Stimulated activated CD4-positive, alpha-beta T cell treated with anti-CD3 and anti-CD28 coated beads, Interleukin-15, amount 100 ng/mL, for 48 hours (primary cell): ENCODE measurements at regions not wholly inside any gene's neighbourhood (a gene's known extent, or its start where the extent isn't known, plus 50 kb on each side); places are given as distances from the start of the nearest gene placed in this dataset.

ENCODE experiments used
- DNase-seq, 2 donors: peaks; one replicate each; pipeline ENCODE4 v3.0.0-alpha.2; 2020; ENCODE audit warnings: low read depth in 2 of 2

DNA sequence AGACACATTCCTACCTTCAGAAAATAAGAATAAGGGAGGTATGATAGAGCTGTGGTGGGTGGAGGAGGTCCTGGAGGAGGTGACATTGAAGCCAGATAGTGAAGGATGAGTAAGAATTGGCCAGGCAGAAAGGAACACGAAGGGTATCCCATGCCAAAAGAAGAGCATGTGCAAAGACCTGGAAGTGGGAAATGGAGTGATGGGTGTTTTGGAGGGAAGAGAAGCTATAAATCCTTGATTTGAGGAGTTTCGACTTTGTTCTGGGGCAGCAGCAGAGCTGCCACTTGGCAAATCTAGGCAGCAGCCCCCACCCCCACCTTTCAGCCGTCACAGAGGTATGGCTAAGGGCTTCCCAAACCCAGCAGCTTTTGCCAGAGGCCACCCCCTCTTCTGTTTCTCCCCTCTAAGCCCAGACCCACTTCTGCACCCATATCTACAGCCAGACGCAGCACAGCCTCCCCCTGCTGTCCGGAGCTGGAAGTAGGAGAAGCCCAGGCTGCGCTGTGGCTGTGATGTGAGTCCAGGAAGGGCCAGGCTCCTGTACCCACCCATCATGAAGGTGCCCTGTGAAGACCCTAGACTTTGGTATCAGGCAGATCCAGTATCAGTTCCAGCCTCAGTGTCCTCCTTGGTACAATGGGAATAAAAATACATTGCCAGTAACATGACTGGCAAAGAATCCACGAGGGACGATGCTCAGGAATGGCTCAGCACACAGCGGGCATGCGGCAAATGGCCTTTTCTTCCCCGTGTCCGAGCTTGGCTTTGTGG, 188.7 kb upstream of the LINGO1 start:
- peak in 1 of 2 donors; percentile 36 for DNase-seq

- no peak for DNase-seq
Observed at GRCh38 chr15:77819851-77820728, 187.4 kb upstream of the LINGO1 start.

- DNase-seq = no peak
Observed at GRCh38 chr15:77819048-77819850, 186.5 kb upstream of the LINGO1 start.

DNA sequence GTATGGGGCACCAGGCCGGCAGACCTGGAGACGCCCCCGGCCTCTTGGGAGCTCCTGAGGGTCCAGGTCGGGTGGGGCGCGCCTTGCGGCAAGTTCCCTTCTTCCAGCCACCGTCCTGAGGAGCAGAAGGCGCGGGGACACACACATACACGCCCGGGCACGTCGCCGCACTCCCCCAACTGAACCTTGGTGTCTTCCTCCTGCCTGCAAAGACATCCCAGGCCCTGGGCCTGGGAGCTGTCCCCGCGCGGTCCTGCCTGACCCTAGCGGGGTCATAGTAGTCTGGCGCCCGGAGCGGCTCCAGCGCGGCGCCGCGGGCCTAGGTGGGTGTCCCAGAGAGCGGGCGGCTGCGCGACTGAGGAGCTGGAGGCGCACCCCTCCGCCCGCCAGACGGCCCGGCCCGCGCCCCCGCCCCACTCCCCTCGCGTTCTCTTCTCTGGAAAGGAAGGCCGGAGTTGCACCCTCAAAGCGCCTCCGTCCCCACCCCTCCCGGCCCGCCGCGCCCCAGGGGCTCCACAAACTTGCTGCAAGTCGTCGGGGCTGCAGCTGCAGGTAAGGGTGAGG, 185.9 kb upstream of the LINGO1 start:
- no peak for DNase-seq

DNA sequence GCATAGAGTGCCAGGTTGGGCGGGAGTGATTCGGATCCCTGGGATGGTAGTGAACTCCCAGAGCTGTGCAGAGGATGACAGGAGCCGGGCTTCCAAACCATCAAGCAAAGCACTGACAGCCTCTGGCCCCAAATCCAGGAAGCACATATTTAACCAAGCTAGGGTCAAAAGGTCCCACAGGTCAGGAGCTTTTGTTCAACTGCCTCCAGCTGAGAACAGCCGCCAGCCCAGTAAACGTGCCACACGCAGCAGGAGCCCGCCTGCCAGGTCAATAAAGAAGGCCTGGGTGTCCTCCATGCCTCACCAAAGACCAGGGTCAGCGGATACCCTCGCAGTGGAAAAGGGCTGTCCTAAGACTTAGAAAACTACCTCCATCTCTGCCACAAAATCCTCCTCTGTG, 184.7 kb upstream of the LINGO1 start:
- no peak for DNase-seq

GRCh38 chr15:77816983-77817382, 184.3 kb upstream of the LINGO1 start:
- DNase-seq = no peak

GRCh38 chr15:77815015-77815414, 182.3 kb upstream of the LINGO1 start:
- DNase-seq = no peak

DNA sequence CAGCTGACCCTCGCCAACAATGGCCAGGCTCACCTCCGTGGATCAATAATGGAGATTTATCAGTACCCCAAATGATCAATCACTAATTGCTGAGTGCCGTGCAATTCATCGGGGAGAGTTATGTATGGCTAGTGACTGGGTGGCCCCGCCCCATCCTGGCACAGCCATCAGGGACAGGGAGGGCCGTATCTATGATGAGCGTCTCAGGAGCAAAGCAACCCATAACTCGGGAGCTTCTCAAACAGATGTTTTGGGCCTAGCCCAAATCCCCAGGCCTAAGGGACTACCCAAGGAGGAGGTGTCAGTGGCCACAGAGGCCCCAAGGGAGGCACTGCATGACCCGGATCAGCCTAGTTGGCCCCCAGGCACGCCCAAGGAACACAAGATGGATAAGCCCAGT, 180.0 kb upstream of the LINGO1 start:
- no peak for DNase-seq

DNA sequence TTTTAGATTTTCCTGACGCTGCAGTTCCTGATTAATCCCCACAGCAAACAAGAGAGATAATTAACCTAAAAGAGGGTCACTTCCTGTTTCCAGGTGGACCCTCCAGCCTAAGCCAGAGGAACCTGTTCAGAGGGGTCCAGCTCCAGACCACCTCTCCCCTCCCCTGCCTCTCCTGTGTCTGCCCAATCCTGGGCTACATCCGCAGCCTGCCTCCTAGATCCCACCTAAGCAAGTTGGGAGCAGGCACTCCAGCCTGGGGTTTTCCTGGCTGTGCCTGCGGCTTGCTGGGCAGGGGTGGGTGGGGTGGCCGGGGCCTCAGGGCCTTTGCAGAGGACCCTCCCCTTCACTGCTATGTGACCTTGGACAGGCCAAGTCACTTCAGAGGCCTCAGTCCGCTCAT, 178.6 kb upstream of the LINGO1 start:
- DNase-seq = no peak

DNA sequence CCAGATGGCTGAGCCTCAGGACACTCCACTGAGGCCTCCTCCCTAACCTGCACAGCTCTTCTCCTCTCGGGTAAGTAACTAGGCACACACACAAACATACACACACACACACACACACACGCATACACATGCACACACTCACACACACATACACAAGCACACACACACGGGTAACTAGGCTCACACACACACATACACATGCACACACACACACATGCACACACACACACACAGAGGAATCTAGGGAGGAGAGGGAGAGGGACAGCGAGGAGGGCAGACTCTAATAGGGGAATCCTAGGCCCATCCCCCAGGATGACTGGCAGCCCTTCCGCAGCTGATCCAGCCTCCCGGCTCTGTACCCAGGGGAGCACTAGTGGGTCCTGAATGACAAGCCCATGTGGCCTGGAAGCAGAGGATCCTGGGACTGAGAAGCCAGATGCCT, 177.4 kb upstream of the LINGO1 start:
- no peak for DNase-seq

GRCh38 chr15:77808581-77809177, 176.0 kb upstream of the LINGO1 start:
- no peak for DNase-seq

DNA sequence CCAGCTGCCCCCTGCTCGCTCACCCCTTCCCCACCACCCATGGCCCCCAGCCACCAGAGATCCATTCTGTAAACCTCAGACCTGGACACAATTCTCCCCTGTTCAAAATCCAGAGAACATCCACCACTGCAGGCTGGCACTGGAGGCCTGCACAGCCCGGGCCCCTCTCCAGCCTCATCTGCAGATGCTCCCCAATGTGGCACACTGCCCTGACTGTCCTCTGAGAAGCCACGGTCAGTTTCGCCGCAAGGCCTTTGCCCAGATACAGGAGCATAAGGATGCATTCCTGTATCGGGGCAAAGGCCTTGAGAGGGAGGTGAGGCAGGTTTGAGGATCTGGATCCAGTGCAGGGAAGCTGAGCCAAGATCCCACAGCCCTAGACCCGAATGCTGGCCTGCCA, 175.4 kb upstream of the LINGO1 start:
- DNase-seq = no peak

DNA sequence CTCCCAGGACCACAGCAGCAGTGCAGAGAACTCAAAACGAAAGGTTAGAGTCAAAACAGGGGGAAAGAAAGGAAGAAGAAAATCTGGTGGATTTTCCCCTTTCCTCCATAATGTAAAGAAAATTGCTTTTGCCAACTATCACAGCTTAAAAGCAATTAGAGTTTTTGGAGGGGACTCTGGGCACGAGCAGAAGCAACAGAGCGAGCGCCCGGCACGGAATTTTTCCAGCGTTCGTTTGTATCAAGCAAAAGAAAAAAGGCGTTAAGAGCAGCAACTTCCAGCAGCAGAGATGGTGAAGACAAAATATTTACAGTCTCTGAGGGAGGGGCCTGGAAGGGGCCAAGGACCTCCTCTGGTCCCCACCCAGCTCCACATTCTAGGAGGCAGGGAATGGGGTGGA, 174.9 kb upstream of the LINGO1 start:
- no peak for DNase-seq

GRCh38 chr15:77807115-77807514, 174.4 kb upstream of the LINGO1 start:
- no peak for DNase-seq

GRCh38 chr15:77804210-77804609, 171.5 kb upstream of the LINGO1 start:
- no peak for DNase-seq

GRCh38 chr15:77803487-77803886, 170.8 kb upstream of the LINGO1 start:
- DNase-seq = no peak

GRCh38 chr15:77800305-77800704, 167.6 kb upstream of the LINGO1 start:
- DNase-seq = no peak

DNA sequence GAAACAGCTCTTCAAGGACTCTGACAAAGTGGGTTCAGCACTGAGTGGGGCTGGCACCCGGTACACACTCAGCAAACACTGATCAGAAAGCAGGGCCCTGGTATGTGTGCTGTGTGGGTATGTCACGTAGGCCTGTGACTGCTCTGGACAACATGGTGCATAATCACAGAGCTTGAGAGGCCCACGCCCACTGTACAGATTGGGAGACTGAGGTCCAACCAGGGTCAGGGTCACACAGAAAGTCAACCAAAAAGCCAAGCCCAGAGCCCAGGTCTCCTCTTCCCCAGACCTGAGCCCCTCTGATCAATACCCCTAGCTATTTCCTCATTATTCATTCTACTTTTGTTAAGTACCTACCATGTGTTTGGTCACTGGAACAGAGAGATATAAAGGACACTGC, 166.1 kb upstream of the LINGO1 start:
- no peak for DNase-seq

- DNase-seq = no peak
Observed at GRCh38 chr15:77798151-77798835, 165.6 kb upstream of the LINGO1 start.

DNA sequence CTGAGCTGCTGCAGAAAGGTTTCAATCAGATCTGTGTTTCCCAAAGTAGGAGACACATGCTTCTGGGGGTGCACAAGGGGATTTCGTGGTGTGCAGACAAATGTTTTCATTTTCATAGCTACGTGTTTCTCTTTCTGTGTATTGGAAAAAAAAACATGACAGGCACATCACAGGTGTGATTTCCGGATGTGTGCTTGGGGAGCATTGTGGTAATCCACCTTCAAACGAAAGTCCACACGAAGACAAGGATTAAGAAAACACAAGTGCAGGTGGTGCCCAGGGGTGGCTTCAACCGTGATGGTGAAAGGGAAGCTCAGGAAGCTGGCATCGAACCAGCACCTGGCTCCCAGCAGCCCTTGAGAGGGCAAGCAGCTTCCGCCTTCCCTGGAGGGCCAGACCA, 164.6 kb upstream of the LINGO1 start:
- DNase-seq = no peak
